GM18511 (cell line): ENCODE measurements at regions not wholly inside any gene's neighbourhood (a gene's known extent, or its start where the extent isn't known, plus 50 kb on each side); places are given as distances from the start of the nearest gene placed in this dataset.

Experiments
- ATAC-seq: cut with Tn5 transposase; IDR thresholded peaks from one replicate; pipeline ENCODE4 v1.9.1; 2021; ENCODE audit warnings: mild to moderate bottlenecking, moderate library complexity; ENCODE audit not compliant: unreplicated experiment

DNA sequence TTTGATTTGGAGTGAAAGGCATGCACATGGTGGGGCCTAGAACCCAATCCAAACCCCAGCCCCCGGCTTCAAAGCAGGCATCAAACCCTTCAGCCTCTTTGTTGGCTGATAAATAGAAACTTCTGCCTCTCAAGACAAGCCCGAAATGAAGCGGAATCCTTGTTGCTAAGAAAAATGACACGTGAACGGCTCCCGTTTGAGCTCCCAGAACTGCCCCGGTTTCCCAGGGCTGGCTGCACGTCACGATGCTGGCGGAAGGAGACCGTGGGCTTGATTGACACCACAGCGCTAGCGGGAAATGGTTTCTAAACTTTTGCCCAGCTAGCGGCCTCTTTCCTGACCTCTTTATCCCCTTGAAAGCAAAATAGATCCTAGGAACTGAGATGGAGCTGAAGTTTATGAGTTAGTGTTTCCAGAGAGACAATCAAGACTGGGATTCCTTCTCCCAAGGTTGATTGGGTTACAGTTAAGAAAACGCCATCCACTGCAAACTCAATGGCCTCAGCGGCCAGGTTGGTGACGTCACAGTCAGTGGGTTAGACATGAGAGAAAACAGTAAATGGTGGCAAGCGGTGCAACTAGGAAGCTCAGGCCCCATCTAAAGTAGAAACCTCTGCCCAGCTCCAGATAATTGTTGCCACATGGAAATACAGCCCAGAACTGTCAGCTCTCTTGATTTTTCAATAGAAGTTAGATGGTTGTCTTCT is 117.0 kb downstream of the ANKRD60 start:
- no peak for ATAC-seq

DNA sequence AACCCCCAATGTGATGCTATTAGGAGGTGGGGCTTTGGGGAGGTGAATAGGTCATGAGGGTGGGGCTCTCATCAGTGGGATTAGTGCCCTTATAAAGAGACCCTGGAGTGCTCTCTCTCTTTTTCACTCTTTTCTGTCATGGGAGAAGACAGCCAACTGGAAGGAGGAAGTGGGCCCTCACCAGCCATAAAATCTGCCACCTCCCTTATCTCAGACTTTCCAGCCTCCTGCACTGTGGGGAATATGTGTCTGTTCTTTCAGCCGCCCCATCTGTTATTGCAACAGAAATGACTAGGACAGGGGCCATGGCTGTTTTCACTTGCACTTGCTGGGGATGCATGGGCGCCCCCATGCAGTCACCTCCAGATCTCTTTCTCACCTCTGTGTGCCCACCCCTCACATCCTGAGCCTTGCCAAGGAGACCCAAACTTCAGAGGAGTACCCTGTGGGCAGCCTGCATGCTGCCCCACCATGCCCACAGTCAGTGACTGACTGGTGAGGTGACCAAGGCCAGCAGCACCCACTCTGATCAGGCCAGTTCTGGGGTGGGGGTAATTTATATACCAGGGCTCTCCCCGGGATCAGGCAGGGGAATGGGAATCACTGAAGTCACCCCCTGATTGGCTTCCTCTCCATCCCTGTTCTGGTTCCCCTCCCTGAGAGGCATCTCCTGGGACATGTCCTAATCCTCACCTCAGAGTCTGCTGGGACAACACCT is 118.4 kb downstream of the ANKRD60 start:
- ATAC-seq: no peak

DNA sequence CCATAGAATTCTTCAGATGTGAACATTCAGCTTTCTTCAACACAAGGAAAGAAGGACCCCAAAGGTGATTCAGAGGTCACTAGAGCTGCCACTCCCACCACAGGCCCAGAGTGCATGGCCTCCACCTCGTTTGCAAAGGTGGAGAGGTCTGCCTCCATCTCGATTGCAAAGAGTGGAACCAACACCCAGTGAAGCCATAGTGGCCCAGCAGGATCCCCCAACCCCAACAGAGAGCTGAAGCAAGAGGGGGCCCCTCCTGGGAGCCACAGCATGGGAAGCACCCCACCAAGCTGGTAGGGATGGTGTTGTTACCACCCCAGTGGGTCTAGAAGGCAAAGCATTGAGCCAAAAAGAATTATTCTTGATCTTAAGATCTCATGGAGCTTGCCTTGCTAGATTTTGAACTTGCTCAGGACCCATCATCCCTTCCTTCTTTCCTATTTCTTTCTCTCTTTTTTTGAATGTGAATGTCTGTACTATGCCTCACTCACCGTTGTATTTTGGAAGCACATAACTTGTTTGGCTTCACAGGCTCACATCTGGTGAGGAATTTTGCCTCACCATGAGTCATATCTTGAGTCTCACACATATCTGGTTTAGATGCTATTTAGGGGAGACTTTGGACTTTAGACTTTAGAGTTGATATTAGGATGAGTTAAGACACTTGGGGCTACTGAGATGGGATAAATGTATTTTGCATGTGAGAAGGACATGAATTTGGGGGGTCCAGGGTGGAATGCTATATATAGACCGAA is 119.2 kb downstream of the ANKRD60 start:
- no peak for ATAC-seq

DNA sequence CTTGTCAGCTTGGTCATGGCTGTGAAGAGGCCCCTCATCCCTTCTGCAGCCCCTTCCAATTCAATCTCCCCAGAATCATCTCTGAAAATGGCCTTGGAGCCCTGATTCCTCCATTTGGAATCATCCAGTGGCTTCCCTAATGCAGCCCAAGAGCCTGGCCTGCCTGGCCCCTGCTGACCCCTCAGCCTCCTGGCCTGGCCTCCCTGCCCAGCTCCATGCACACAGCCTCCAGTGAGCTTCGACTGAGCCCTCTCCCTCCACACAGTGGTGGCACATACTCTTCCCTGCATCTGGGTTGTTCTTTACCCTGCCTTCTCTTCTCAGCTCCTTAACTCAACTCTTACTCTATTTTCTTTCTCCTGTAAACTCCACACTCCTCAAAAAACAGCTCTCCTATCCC is 120.9 kb downstream of the ANKRD60 start:
- no peak for ATAC-seq

DNA sequence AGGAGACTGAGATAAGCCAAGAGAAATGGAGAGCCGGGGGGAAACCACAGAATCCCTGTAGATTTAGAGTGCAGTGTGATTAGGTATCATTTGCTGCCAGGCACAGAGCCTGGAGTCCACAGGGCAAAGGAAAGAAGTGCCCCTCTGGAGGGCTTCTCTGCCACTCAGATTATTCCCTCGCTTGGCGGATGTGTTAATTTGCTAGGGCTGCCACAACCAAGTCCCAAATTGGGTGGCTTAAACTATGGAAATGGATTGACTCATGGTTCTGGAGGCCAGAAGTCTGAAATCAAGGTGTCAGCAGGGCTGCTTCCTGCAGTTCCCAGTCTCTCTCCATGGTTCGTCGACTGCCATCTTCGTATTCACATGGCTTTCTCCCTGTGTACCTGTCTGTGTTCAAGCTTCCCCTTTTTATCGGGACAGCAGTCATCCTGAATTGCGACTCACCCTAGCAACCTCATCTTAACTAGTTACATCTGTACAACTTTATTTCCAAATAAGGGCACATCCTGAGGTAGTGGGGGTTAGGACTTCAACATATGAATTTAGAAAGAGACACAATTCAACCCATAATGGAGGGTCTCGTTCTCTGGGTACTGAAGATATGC is 122.2 kb downstream of the ANKRD60 start:
- no peak for ATAC-seq

DNA sequence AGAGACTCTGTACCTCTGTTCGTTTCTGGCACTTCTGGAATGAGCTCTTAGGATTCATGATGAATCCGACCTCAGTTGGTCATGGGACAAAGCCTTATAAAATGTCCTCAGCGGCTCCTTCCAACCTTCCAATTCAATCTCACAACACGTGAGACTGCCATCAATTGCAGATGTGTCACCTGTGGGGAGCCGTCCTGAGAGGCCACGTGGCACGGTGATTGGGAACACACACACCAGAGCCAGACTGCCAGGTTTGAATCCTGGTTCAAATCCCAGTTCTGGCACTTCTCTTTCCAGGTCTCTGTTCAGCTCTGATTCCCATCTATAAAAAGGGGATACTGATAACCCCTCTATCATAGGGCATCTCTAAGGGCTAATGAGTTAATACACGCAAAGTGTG is 124.5 kb downstream of the ANKRD60 start:
- ATAC-seq: no peak

DNA sequence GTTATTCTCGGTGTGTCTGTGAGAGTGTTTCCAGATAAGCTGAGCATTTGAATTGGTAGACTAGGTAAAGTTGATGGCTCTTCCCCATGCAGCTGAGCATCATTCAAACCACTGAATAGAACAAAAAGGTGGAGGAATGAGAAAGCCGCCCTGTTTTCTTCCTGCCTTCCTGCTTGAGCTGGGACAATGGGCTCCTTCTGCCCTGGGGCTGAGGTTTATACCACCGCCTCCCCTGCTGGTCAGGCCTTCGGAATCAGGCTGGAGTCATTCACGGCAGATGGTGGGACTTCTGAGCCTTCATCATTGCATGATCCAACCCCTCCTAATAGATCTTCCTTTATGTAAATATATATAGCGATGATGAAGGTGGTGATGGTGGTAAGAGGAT is 124.9 kb downstream of the ANKRD60 start:
- ATAC-seq: no peak

DNA sequence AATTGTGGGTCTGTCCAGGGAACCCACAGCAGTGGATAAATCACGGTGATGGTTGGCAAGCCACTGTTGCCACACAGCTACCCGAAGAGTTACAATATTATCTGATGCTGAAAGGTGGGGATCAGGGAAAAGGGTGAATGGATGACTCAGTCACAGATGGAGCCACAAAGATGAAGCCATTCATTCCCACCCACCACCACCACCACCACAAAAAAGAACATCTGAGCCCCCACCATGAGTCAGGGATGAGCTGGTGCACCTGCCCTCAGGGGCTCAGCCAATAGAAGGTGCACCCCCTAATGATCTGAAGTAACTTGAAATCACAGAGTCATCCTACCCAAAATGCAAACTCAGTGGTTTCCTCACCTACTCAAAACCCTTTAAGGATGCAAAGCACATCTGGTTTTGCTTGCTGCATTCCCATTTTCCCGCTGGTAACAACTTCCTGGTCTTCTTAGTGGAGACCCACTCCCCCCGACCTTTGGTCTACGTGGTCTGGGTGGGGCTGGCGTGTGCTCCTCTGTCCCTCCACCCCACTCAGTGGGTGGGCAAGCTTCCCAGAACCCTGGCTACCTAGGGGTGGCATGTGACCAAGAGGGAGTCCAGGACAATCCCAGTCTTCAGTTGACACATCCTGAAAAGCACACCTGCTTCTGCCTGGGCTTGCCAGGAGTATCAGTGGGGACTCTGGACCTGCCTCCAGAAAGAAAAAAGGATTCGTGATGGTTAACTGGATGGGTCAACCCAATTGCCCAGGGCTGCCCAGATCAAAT is 125.5 kb downstream of the ANKRD60 start:
- ATAC-seq: no peak

DNA sequence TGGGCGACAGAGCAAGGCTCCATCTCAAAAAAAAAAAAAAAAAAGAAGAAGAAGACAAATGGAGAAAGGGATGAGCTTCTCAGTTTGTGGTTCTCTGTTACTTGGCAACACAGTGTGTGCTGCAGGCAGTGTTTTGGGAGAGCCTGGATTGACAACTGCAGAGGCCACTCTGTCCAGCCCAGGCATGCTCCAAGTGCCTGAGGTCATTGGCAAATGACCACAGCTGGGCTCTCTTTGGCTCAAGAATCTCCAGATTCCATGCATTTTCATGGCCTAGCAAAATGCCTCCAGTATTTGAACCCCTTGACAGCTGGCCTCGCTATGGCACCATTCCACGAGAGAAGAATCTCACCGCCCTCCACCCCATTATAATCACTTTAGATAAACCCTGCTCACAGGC is 126.2 kb downstream of the ANKRD60 start:
- no peak for ATAC-seq

DNA sequence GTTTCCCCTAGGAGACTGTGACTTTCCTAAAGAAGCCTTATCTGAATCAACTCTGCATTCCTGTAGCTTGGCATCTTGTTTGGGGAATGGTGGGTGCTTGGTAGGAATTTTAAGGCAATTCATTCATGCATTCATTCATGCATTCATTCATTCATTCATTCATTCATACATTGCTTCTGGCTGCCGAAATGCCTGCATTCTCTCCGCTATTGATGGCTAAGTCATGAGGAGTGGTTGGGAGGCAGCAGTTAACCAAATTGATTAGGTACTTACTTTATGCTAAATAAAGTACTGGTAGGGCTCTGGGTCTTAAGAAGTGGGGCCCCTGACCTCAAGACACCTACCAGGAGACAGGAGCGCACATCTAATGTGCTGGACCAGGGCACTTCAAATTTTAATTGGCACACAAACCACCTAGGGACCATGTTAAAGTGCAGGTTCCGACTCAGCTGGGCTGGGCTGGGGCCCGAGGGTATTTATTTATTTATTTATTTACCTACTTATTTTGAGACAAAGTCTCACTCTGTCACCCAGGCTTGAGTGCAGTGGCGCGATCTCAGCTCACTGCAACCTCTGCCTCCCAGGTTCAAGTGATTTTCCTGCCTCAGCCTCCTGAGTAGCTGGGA is 127.6 kb downstream of the ANKRD60 start:
- no peak for ATAC-seq

DNA sequence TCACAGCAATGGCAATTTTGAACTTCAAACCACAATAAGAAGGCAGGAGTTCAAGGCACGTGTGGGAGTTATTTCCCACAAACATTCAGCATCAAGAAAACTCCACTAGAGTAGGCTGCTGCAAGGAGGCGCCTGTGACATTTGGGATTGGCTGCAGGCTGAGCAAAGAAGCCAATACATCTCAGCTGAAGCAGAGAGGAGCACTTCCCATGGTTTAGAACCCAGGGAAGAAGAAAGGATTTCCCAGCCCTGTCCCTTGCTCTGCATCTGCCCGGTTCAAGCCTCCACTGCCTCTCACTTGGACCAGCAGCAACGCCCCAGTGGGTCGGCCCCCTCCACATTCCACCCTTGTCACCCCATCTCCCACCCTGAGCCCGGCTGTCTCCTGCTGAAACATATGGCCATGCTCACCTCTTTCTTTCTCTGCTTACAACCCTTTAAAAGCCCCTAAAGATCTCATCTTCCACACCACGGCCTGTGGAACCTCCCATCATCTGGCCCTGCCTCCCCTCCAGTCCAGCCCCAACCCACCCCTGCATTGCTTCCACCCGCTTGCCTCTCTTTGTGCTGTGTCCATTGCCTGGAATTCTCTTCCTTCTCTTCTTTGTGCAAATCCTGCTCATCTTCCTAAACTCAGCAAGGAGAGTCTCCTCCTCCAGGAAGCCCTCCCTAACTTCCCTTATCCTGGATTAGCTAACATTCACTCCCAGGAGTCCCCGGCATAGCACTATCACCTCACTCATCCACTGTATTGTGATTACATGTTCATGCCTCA is 128.3 kb downstream of the ANKRD60 start:
- no peak for ATAC-seq

DNA sequence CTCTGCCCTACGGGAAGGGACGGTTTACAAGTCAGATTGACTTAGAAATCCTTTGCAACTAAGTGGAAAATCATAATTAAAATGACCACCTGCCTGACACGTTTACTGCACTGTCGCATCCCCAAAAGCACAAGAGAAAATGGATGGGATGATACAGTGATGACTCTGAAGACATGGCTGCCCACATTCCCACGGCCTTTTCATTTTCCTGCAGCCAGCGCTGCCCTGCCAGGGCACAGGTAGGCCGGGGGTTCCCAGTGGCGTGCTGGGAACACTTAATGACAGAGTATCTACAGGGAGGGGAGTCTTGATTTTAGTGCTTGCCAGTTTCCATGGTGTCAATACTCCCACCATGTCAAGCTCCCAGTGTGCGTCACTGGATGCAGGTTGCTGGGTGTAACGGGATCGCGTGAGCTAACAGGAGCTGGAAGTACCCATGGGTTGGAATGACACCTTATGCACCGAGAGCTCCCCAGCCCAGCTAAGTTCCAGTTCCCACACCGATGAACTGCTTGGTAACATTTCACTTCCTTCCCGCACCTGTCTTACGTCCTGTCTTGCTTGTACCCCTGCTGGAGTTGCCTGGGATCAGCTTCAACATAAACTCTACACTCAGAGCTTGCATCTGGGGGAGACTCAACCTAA is 129.0 kb downstream of the ANKRD60 start:
- ATAC-seq: no peak

DNA sequence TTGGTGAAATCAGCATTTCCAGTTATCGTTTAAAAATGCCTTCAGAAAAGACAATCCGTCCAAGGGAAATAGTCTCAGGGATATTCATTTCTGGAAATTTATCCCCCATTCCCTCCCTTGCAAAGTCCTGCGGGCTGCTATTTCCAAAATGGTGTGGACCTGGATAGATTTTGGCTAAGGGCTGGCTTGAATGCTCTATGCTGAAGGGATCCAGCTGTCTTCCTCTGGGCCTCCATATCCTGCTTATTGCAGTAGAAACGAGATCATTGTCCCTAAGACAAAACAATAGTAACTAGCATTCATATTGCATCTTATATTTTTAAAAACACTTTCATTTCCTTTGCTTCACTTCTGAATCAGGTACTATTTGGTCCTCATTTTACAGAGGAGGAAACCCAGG is 129.9 kb downstream of the ANKRD60 start:
- ATAC-seq: no peak

DNA sequence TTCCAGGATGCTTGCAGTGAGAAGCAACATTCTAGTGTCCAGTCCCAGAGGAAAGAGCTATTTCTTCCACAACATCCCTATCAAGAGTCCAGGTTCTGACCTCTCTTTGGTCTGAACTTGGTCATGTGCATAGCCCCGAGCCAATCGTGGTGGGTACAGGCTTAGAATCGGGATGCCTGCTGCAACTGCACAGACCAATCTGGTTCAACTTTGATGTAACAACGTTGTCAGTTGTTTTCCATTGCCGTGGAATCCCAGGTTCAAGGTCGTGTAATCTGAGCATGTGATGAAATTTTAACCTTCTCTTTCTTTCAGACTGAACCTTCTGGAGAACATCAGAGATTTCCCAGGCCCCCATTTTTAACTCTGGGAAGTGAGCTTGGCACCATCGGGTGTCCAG is 130.5 kb downstream of the ANKRD60 start:
- ATAC-seq: no peak

DNA sequence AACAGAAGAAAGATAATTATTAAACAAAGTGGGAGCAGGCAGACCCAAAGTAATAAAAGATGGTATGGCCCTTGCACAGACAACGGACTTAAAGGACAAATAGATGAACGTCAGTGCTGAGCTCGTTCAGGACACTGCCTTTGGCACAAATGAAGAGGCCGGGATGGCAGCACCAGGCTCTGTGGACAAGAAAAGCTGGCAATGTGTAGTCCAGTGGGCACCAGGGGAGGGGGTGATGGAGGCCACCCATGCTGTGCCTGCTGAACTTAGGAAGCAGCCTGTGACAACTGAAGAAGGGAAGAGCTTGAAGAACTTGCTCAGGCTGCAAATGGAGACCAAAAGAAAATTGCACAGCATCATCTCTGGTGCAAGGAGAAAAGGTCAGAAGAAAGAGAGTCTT is 131.0 kb downstream of the ANKRD60 start:
- ATAC-seq: no peak

DNA sequence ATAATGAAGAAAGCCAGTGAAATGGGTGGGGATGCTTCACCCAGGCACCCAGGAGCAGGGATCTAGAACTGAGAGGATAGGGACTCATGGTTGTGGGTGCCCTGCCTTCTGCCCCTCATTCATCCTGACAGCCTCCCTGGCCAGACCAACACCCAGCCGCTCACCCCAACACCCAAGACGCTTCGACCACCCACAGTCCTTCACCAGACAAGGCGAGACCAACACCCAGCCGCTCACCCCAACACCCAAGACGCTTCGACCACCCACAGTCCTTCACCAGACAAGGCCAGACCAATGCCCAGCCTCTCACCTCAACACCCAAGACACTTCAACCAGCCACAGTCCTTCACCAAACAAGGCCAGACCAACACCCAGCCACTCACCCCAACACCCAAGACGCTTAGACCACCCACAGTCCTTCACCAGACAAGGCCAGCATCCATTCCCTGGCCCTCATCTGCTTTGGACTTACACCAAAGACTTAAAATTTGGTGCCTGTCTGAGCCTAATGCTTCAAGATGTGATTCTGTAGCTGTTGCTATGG is 131.5 kb downstream of the ANKRD60 start:
- ATAC-seq: no peak

DNA sequence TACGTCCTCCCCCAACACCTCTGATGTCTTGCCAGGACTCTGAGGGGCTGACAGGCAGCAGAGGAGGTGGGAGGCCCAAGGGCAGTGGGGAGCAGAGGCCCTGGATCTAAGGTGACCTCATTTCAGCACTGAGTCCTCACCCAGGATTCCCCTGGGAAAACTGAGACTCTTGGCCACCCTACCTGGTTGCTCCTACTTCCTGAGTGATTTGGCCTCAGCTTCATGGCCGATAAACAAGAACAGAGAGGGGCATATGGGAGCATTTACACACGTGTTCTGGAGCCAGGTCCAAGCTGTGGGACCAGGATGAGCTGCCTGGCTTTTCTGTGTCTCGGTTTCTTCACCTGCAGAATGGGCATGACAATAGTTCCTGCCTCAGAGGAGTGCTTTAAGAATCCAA is 133.8 kb downstream of the ANKRD60 start:
- no peak for ATAC-seq

DNA sequence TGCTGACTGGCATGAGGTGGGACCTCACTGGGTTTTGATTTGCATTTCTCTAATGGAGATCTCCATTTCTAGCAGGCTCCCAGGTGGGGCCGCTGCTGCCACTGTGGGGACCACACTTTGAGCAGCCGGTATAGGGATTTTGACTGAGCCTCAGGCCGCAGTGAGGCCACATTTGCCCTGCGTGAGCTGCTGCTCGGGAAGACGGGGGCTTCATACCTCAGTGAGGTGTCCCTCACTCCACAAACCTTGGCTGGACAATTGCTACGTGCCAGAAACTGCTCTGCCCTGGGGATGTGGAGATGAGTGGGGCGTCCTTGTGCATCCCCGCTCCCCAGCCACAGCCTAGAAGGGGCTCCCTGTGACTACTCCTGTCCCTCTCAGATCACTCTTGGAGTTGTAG is 134.3 kb downstream of the ANKRD60 start:
- ATAC-seq: no peak

DNA sequence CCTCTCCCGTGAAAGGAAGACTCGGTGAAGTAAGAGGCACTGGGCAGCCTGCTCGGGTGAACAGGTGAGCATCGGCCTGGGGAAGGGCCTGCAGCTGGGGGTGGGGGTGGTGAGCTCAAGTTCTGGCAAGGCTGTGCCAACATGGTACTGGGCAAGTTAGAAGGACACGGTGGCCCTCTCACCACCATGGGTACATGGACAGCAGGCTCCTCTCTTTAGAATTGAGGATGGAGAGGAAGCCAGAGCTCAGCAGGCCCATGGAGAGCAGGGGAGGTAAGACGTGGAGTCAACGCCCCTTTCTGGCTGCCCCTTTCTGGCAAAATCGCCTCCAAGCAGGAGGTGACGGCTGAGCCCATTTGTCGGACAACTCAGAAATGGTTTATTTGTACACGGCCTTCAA is 135.6 kb downstream of the ANKRD60 start:
- no peak for ATAC-seq
